Stomach (tissue), 4 donors: ENCODE measurements at regions not wholly inside any gene's neighbourhood (a gene's known extent, or its start where the extent isn't known, plus 50 kb on each side); places are given as distances from the start of the nearest gene placed in this dataset.

Source experiments
- CTCF ChIP-seq, 7 experiments: fragments of 450-650 bp in 4 of 7; fragments of 200-600 bp in 3 of 7; sonication (generic) in 3 of 7; IDR thresholded peaks; one replicate each; pipeline ENCODE4 v1.5.1; 2016 to 2019; ENCODE audit warnings: antibody characterized with exemption in 7 of 7, control low read depth in 2 of 7, mild to moderate bottlenecking in 1 of 7
- POLR2A ChIP-seq, 4 donors: fragments of 450-650 bp; IDR thresholded peaks; one replicate each; pipeline ENCODE4 v1.6.1; 2016; ENCODE audit warnings: antibody characterized with exemption in 4 of 4, control low read depth in 2 of 4, mild to moderate bottlenecking in 1 of 4, moderate library complexity in 1 of 4
- POLR2AphosphoS5 ChIP-seq, 3 donors: sonication (generic); formaldehyde crosslinking; IDR thresholded peaks; one replicate each; pipeline ENCODE4 v1.6.1; 2016; ENCODE audit warnings: antibody characterized with exemption in 3 of 3

- TF ChIP-seq POLR2A (IDR thresholded peaks at IDR 0.05) (no peak), CTCF (IDR thresholded peaks at IDR 0.05) (no peak), POLR2AphosphoS5 (IDR thresholded peaks at IDR 0.05) (no peak)
Observed at GRCh38 chr11:127629200-127629599, 628.6 kb upstream of the KIRREL3 start.
